Neural cell (in vitro differentiated cells): ENCODE measurements at regions not wholly inside any gene's neighbourhood (a gene's known extent, or its start where the extent isn't known, plus 50 kb on each side); places are given as distances from the start of the nearest gene placed in this dataset.

Source experiments
- H2AFZ ChIP-seq: fragments of 200-600, 300-800 bp; sonication (generic), shearing (Covaris generic); 2 replicates; pipeline ENCODE4 v1.6.0; 2014; ENCODE audit warnings: low read depth, mild to moderate bottlenecking, antibody characterized with exemption, low read length, moderate library complexity
- H3F3A ChIP-seq: fragments of 200-600 bp; shearing (Covaris generic); 2 replicates; pipeline ENCODE4 v1.6.1; 2016; ENCODE audit warnings: mild to moderate bottlenecking, moderate library complexity, mixed read lengths, antibody characterized with exemption, low read length; ENCODE audit not compliant: insufficient read depth, poor library complexity, severe bottlenecking
- H3K27ac ChIP-seq: fragments of 200-600, 300-800 bp; sonication (generic), shearing (Covaris generic); 2 replicates; pipeline ENCODE4 v1.5.1; 2014; ENCODE audit warnings: mild to moderate bottlenecking, low read length, moderate library complexity
- H3K27me3 ChIP-seq: fragments of 300-800, 200-600 bp; sonication (generic), shearing (Covaris generic); 2 replicates; pipeline ENCODE4 v1.6.0; 2014; ENCODE audit warnings: mild to moderate bottlenecking, low read depth, low read length, moderate library complexity; ENCODE audit not compliant: insufficient read depth
- H3K36me3 ChIP-seq: fragments of 300-800, 200-600 bp; sonication (generic), shearing (Covaris generic); 2 replicates; pipeline ENCODE4 v1.5.1; 2014; ENCODE audit warnings: mild to moderate bottlenecking, antibody characterized with exemption, low read length, moderate library complexity; ENCODE audit not compliant: insufficient read depth
- H3K4me2 ChIP-seq: fragments of 300-800, 200-600 bp; sonication (generic), shearing (Covaris generic); 2 replicates; pipeline ENCODE4 v1.6.0; 2014; ENCODE audit warnings: mild to moderate bottlenecking, low read length
- H3K4me3 ChIP-seq: fragments of 300-800, 200-600 bp; sonication (generic), shearing (Covaris generic); 2 replicates; pipeline ENCODE4 v1.5.1; 2014; ENCODE audit warnings: mild to moderate bottlenecking, low read length, moderate library complexity
- H3K79me2 ChIP-seq: fragments of 200-600 bp; shearing (Covaris generic); replicated peaks from 2 replicates; pipeline ENCODE4 v1.6.0; 2014; ENCODE audit warnings: mild to moderate bottlenecking, low read length, moderate library complexity; ENCODE audit not compliant: insufficient read depth
- H3K9ac ChIP-seq: fragments of 300-800, 200-600 bp; sonication (generic), shearing (Covaris generic); 2 replicates; pipeline ENCODE4 v1.6.1; 2016; ENCODE audit warnings: mild to moderate bottlenecking, low read length, mixed read lengths
- H3K9me2 ChIP-seq: fragments of 200-600 bp; shearing (Covaris generic); 2 replicates; pipeline ENCODE4 v1.6.1; 2016; ENCODE audit warnings: mild to moderate bottlenecking, low read length, mixed read lengths; ENCODE audit not compliant: insufficient read depth
- H3K9me3 ChIP-seq: fragments of 200-600, 300-800 bp; sonication (generic), shearing (Covaris generic); 2 replicates; pipeline ENCODE4 v1.6.1; 2016; ENCODE audit warnings: mild to moderate bottlenecking, mixed run types, low read length, moderate library complexity, mixed read lengths
- H4K20me1 ChIP-seq: fragments of 200-600 bp; shearing (Covaris generic); 2 replicates; pipeline ENCODE4 v1.6.1; 2016; ENCODE audit warnings: mild to moderate bottlenecking, mixed run types; ENCODE audit not compliant: insufficient read depth
- EP300 ChIP-seq: fragments of 450-650 bp; conservative IDR thresholded peaks from 2 replicates; pipeline ENCODE4 v1.6.1; 2014; ENCODE audit warnings: antibody characterized with exemption, mild to moderate bottlenecking, moderate library complexity; ENCODE audit not compliant: poor library complexity, severe bottlenecking
- EZH2 ChIP-seq: fragments of 200-600, 300-800 bp; shearing (Covaris generic), sonication (generic); IDR thresholded peaks from 2 replicates; pipeline ENCODE4 v1.6.1; 2014; ENCODE audit warnings: antibody characterized with exemption, low read length, borderline replicate concordance, mild to moderate bottlenecking; ENCODE audit not compliant: insufficient read depth, poor library complexity, severe bottlenecking
- MXI1 ChIP-seq: fragments of 450-650 bp; conservative IDR thresholded peaks from 2 replicates; pipeline ENCODE4 v1.6.1; 2014; ENCODE audit warnings: antibody characterized with exemption, mild to moderate bottlenecking; ENCODE audit not compliant: poor library complexity, severe bottlenecking
- POLR2AphosphoS5 ChIP-seq: IDR thresholded peaks from 2 replicates; pipeline ENCODE4 v1.6.1; 2012
- RAD21 ChIP-seq: fragments of 450-650 bp; conservative IDR thresholded peaks from 2 replicates; pipeline ENCODE4 v1.6.1; 2014; ENCODE audit warnings: antibody characterized with exemption, mild to moderate bottlenecking, moderate library complexity
- SMC3 ChIP-seq: fragments of 450-650 bp; conservative IDR thresholded peaks from 2 replicates; pipeline ENCODE4 v1.6.1; 2014; ENCODE audit warnings: antibody characterized with exemption, mild to moderate bottlenecking, moderate library complexity; ENCODE audit not compliant: poor library complexity
- TAF1 ChIP-seq: IDR thresholded peaks from 2 replicates; pipeline ENCODE4 v1.6.1; 2012; ENCODE audit warnings: low read depth
- TF ChIP-seq, protein P1 (sequence below): IDR thresholded peaks from 2 replicates; pipeline ENCODE4 v1.6.1; 2012; ENCODE audit warnings: borderline replicate concordance
- TF ChIP-seq, protein P2 (sequence below): fragments of 450-650 bp; IDR thresholded peaks from 2 replicates; pipeline ENCODE4 v1.5.1; 2014; ENCODE audit warnings: antibody characterized with exemption, mild to moderate bottlenecking, moderate library complexity; ENCODE audit not compliant: poor library complexity, severe bottlenecking

DNA sequence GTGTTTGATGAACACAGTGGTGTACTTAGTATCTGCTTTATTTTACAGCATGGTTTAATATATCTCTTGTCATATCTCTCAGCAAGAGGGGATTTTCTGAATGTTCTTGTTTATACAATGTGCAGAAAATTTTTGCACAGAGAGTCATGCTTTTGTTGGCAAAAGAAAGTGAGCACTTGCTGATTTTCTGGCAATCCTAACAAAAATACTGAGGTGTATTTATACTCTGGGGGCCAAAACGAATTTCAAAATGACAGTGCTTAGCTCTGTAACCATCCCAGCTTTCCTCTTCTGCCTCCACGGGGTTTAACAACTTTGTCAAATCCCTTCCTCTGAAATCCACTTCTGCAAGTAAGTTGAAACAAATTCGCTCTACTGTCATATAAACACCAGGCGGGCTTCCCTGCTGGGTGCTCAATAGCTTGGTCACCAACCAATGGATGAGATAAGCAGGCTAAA lies 169.2 kb downstream of the NOC3L start:
- Histone ChIP-seq H3F3A (no peaks in the 10 kb centered on the region), H3K27ac (no peak overlapping the region), H3K4me2 (no peak overlapping the region), H3K9me3 (no peaks in the 10 kb centered on the region), H3K27me3 (no peaks in the 10 kb centered on the region), H3K9me2 (no peaks in the 10 kb centered on the region), H3K4me3 (no peak overlapping the region), H3K9ac (no peak overlapping the region), H2AFZ (no peak overlapping the region), H3K36me3 (no peaks in the 10 kb centered on the region), H3K79me2 (no peaks in the 10 kb centered on the region), H4K20me1 (no peaks in the 10 kb centered on the region)
- TF ChIP-seq RAD21: no peak
- no peak for TF ChIP-seq TAF1
- TF ChIP-seq, protein P1, sequence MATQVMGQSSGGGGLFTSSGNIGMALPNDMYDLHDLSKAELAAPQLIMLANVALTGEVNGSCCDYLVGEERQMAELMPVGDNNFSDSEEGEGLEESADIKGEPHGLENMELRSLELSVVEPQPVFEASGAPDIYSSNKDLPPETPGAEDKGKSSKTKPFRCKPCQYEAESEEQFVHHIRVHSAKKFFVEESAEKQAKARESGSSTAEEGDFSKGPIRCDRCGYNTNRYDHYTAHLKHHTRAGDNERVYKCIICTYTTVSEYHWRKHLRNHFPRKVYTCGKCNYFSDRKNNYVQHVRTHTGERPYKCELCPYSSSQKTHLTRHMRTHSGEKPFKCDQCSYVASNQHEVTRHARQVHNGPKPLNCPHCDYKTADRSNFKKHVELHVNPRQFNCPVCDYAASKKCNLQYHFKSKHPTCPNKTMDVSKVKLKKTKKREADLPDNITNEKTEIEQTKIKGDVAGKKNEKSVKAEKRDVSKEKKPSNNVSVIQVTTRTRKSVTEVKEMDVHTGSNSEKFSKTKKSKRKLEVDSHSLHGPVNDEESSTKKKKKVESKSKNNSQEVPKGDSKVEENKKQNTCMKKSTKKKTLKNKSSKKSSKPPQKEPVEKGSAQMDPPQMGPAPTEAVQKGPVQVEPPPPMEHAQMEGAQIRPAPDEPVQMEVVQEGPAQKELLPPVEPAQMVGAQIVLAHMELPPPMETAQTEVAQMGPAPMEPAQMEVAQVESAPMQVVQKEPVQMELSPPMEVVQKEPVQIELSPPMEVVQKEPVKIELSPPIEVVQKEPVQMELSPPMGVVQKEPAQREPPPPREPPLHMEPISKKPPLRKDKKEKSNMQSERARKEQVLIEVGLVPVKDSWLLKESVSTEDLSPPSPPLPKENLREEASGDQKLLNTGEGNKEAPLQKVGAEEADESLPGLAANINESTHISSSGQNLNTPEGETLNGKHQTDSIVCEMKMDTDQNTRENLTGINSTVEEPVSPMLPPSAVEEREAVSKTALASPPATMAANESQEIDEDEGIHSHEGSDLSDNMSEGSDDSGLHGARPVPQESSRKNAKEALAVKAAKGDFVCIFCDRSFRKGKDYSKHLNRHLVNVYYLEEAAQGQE: no peak
- TF ChIP-seq EZH2: no peak
- no peak for TF ChIP-seq MXI1
- no peak for TF ChIP-seq POLR2AphosphoS5
- no peak for TF ChIP-seq EP300
- TF ChIP-seq SMC3: no peak
- TF ChIP-seq, protein P2, sequence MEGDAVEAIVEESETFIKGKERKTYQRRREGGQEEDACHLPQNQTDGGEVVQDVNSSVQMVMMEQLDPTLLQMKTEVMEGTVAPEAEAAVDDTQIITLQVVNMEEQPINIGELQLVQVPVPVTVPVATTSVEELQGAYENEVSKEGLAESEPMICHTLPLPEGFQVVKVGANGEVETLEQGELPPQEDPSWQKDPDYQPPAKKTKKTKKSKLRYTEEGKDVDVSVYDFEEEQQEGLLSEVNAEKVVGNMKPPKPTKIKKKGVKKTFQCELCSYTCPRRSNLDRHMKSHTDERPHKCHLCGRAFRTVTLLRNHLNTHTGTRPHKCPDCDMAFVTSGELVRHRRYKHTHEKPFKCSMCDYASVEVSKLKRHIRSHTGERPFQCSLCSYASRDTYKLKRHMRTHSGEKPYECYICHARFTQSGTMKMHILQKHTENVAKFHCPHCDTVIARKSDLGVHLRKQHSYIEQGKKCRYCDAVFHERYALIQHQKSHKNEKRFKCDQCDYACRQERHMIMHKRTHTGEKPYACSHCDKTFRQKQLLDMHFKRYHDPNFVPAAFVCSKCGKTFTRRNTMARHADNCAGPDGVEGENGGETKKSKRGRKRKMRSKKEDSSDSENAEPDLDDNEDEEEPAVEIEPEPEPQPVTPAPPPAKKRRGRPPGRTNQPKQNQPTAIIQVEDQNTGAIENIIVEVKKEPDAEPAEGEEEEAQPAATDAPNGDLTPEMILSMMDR: no peak

DNA sequence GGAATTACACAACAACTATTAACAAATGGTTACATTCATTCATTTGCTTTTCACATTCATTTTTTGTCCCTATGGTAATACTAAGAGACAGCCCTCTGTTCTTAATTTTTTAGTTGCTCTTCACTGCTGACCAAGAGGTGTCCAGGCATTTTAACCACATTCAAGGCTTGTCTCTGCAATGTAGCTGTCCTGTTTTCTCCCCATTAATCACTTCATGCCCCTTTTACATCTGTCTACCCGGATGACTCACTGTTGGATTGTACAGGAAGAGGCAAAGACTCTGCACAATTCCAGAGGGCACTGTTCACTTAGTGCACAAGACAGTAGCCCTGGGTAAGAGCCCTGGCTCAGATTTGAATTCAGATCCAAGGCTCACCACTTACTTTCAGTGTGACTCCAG lies 168.5 kb downstream of the NOC3L start:
- no peaks in the 10 kb centered on the region for H3K9me3 ChIP-seq
- TF ChIP-seq TAF1 (no peak), EP300 (no peak), MXI1 (no peak), POLR2AphosphoS5 (no peak), EZH2 (no peak), RAD21 (no peak), SMC3 (no peak)
- TF ChIP-seq, protein P2: no peak
- TF ChIP-seq, protein P1: no peak
- H3K79me2 ChIP-seq: no peaks in the 10 kb centered on the region
- no peak overlapping the region for H3K4me2 ChIP-seq
- H3K9ac ChIP-seq: no peak overlapping the region
- H3K27ac ChIP-seq: no peak overlapping the region
- no peaks in the 10 kb centered on the region for H3K27me3 ChIP-seq
- H3K4me3 ChIP-seq: no peak overlapping the region
- no peaks in the 10 kb centered on the region for H3F3A ChIP-seq
- H3K36me3 ChIP-seq: no peaks in the 10 kb centered on the region
- H4K20me1 ChIP-seq: no peaks in the 10 kb centered on the region
- H3K9me2 ChIP-seq: no peaks in the 10 kb centered on the region
- no peak overlapping the region for H2AFZ ChIP-seq
